GM21786 (cell line): ENCODE measurements at regions not wholly inside any gene's neighbourhood (a gene's known extent, or its start where the extent isn't known, plus 50 kb on each side); places are given as distances from the start of the nearest gene placed in this dataset.

Experiments
- ATAC-seq: cut with Tn5 transposase; IDR thresholded peaks from one replicate; pipeline ENCODE4 v1.9.1; 2021; ENCODE audit not compliant: unreplicated experiment

DNA sequence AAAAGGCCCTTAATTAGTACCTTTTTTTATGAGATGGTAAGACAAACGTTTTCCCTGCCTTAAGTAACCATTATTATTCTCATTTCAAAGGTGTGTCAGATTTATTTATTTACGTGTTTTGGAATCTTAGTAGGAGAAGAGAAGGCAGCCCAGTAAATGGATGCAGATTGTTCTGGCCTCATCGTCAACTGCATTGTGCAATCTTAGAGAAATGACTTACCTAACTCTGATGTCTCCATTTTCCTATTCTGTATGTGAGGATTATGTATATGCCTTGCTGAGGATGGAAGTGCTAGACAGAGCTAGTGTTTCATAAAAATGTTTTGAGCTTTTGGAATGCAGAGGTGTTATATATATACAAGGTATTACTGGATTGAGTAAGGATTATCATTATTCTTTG, 97.0 kb upstream of the JAG1 start:
- ATAC-seq, result no peak

DNA sequence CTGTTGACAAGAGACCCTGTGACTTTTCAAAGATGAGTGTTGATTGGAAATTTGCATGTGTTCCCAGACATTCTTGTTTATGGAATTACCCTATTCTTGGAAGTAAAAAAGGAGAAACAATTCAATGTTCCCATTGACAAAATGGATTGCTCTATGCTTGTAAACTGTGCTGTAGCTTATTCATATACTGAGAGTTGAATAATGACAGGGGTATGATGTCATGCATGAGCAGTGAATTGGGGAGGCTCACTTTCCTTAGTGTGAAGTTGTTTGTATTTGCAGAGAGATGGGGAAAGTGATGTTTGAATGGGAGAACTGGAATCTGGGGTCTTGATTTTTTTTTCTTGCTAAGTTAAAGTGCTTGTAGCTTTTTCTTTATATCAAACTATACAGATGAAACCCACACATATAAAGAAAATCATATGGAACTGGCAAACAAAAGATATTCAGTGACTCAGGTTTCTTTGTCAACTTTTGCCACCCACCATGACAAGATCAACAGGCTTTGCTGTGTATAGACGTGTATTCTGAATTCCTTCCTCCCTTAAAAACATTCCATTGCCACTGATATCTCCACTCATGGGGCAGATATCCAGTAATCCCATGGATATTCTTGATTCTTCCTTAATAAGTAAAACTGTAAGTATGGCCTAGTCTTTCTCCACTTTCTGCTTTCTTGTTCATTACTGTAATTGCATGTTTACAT, 97.8 kb upstream of the JAG1 start:
- no peak for ATAC-seq

DNA sequence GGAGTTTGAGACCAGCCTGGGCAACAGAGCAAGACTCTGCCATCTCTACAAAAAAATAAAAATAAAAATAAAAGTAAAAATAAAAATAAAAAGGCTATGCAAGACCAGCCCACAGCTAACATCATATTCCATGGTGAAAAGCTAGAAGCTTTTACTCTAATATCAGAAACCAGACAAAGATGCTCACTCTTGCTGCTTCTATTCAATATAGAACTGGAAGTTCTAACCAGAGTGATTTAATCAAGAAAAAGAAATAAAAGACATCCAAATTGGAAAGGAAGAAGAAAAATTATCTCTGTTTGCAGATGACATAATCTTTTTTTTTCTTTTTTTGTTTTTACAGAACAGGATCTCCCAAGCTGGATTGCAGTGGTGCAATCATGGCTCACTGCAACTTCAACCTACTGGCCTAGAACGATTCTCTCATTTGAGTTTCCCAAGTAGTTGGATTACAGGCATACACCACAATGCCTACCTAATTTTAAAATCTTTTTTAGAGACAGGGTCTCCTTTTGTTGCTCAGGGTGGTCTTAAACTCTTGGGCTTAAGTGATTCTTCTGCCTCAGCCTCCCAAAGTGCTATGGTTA, 100.7 kb upstream of the JAG1 start:
- ATAC-seq, result no peak

DNA sequence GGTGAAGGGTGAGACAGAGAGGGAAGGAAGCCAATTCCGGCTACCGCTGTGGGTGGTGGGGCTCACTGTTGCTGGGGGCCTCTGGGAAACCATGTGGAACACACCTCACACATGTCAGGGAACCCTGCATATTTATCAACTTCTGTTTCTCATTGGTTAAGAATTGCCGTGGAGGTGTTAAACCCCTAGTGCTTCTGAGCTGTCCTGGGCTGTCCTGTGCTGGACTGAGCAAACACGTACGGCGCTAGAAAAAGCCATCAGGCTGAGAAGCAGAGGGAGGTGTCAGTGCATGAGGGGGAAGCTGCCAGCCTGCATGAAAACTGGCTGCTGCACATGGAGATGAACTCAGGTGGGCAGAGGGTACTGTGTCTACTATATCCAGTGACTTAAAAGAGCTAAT, 103.9 kb upstream of the JAG1 start:
- no peak for ATAC-seq

DNA sequence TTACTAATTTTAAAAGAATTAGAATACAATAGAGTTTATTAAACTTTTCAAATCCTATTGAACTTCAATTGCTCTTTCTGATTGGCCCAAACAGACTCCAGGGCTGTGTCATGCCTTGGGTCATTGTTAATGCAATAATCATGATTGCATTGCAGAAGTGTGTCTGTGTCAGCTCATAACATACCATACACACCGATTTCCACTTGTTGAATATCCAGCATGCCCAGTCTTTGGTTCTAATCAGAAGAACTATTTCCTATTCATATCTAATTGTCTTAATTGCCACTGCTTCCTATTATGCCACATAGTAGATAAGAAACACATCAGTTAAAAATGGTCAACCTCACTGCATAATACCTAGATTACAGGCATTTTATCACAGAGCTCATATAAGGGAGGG, 106.1 kb upstream of the JAG1 start:
- ATAC-seq, result no peak

DNA sequence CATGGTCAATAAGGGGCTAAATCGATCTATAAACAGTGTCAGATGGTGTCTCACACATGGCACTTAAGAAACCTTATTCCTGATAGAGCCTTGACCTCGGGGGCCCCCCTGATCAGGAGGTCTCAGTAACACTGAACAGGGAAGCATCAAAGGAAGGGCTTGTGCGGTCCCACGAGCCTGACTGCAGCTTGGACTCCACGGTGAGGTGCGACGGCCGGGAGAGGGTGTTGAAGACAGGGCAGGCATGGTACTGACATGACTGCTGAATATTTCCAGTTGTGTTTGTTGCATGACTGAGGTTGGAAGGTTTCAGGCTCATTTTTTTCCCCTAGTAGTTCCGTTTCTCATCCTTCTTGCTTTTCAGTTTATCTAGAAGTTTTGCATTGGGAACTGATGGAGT, 107.1 kb upstream of the JAG1 start:
- ATAC-seq, result no peak

DNA sequence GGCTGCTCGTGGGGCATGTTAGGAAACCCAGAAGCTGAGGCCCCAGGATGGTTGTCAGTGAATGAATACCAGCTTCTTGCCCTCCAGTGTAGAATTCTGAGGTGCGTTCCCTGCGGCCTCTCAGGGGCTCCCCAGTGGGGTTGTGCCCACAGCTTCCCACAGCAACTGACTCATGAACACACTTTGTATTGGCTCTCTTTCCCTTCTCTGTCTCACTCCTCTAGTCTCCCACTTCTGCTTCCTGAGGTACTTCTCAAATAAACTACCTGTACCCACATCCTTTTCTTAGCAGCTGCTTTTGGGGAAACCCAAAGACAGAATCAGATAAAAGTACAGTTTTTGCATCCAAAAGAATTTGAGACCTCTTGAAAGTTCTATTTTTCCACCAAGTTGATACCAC, 107.7 kb upstream of the JAG1 start:
- ATAC-seq, result no peak

DNA sequence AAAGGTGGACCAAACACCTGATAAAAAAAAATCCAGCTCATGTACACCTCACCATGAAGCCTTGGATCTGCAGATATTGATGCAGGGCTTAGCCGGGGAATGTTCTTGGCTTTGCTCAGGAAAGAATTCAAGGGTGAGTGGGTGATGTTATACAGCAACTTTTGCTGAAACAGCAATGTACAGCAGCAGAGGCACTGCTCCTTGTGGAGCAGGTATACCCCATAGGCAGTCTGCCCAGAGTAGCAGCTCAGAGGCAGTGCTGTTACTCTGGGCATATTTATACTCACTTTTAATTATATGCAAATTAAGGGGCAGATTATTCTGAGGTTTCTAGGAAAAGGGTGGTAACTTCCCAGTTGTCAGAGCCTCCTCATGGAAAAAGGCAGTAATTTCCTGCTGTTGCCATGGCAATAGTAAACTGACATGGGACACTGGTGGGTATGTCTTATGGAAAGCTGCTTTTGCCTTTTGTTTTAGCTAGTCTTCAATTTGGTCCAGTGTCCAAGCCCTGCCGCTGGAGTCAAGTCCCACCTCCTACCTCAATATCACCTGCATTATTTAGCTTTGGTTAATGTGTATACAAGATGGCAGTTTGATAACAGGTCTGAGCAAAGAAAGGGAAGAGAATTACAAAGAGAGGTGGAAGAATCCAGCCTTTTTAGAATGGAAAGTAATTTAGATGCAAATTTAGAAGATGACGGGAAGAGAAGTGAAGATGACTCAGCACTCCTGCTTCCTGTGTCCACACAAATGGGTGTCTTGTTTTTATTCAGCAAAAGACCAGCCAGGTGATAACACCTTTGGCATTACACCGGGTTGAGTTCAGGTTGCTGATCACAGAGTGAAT, 110.1 kb upstream of the JAG1 start:
- ATAC-seq, result no peak

DNA sequence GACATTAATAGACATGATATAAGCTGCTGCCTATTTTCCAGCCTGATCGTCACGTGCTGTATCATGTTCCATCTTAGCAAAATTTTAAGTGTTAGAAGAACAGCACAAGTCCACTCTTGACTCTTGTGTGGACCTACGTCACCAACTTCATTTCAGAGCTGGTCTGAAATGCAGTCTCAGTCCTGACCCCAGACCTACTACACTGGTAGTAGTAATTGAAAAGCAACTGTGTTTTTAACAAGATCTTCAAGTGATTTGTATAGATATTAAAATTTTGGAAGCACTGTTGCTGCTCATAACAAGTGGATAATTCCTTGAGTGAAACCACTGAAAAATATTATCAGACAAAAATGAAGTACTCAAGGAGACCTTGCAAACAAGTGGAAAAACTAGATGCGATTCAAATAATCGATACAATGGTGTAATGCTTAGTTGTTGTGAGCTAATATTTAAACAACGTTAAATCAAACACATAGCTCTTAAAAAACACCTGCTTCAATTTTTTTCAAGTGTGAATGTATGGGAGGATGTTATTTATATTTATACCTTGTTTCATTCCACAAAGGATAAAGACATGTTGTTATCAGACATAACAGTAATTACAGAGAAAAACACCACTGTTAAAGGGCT, 110.9 kb upstream of the JAG1 start:
- ATAC-seq, result no peak

DNA sequence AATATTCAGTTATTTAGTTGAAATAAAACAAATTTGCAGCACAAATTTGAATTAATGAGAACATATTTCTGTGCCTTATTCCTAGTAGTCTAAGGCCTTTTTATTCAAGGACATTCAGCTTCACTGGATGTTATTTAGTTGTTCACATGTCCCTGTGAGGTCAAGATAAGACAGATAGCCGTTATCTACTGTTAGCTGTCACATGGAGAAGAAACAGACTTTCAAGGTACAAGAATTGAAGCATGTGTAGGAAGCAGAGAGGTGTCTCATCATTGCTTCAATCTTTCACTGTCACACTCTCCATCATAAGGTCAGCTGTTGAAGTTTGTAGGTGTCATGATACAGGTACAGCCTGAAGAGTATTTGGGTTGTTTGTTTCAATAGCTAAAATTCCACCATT, 112.9 kb upstream of the JAG1 start:
- ATAC-seq, result no peak

DNA sequence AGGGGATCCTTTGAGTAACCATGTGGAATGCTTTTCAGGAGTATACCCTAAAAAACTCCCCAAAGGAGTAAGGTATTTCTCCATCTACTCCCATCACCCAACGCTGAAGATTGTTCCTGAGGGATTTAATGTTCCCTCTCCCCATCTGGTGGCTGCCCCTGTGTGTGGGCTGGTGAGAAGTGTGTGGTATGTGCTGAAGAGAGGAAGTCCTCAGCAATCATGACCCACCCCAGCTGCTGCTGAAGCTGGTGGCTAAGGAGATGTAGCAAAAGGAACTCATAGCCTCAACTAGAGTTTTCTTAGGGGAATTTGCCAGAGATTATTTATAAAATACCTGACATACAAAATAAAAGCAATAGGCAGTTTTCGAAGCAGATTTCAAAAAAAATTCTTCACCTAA, 114.3 kb upstream of the JAG1 start:
- ATAC-seq, result no peak

DNA sequence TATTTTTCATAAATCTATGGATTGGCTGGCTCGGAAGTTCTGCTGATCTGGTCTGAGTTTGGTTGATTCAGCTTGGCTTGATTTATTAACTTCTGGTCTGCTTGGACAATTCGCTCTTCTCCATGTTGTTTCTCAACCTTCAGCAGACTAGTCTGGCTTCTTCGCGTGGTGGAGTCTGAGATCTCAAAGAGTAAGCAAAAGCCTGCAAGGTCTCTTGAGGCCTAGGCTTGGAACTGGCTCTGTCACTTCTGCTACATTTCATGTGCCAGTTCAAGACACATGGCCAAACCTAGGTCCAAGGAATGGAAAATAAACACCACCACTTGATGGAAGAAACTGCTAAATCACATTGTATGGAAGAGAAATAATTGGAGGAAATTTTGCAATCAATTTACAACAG, 115.1 kb upstream of the JAG1 start:
- no peak for ATAC-seq

DNA sequence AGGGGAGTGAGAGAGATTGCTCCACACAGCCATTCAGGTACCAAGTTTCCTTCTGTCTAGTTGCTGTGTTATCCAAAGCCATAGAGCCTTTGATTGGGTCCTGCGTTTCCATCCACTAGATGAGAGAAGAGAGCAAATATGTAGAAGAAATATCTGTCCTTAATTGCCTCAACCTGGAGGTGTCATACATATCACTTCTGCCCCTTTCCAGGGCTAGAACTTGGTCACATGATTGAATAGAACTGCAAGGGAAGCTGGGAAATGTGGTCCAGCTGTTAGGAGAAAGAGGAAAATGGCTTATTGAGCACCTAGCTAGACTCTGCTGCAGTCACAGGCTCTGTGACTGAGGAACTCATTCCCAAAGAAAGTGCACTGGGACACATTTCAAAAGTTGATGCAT, 115.6 kb upstream of the JAG1 start:
- no peak for ATAC-seq

DNA sequence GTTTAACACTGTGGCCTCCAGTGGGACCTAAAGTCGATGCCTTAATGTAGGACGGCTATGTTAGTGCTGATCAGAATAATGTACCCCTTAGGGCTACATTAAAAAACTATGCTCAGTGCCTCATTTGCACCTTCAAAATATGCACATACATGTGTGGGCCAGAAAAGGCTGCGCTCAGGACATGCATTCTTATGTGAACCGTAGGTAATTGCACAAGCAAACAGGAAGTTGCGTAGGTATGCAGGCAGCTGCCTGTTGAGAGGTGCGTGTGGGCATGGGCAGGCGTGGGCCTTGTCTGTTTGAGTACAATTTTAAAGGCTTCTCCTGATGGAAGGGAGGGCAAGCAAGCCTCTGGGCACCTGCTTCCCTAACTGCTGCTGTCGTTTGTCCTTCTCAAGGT, 116.2 kb upstream of the JAG1 start:
- ATAC-seq, result no peak

DNA sequence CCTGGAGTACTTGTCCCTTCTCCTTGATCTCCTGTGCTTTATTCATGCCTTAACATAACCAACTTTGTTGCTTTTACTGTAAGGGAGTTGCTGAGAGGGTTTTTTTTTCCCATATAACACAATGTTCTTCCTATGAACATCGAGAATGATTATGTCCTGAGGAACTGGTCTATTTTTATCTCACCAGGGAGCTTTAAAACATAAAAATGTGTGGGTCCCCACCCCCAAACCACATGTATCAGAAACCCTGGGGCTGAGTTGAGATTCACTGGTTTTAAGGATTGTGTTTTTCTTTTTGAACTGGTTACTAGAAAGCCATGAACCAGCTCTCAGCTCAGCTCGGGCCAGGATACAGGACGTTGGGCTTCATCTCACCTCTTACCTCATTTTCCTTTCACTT, 118.5 kb upstream of the JAG1 start:
- no peak for ATAC-seq

DNA sequence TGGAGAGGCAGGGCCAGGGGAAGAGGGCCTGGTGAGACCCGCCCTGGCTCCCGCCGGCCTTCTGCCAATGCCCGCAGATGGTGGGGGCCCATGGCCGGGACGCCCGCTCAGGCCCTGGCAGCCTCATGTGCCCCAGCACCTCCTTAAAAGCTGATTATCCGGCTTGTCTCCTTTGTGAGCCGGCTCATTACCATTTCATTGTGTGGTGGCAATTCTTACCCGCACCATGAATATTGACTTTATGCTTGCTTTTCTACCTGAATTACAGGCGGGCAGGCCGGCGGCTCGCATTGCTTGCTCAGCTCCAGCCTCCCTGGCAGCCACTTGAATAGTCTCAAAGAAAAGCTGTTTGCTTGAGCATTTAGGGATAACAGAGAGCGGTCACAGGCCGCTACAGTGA, 120.0 kb upstream of the JAG1 start:
- ATAC-seq, result no peak

DNA sequence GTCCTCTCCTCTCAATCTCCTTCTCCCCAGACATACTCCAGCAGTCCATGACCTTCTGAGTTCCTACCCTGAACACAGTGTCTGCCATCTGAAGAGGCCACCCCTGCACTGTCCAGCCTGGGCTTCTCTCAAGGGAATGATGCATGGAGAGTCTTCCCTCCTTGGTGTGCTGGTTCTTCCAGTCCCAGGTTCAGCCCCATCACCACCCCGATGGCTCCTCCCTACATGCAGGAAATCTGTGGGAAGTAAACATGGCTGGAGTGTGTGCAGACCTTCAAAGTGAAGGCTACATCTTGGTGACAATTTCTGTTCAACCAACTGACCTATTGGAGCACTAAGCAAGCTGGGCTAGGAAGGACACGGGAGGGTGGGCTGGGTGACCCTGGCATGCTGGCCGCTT, 121.0 kb upstream of the JAG1 start:
- no peak for ATAC-seq

DNA sequence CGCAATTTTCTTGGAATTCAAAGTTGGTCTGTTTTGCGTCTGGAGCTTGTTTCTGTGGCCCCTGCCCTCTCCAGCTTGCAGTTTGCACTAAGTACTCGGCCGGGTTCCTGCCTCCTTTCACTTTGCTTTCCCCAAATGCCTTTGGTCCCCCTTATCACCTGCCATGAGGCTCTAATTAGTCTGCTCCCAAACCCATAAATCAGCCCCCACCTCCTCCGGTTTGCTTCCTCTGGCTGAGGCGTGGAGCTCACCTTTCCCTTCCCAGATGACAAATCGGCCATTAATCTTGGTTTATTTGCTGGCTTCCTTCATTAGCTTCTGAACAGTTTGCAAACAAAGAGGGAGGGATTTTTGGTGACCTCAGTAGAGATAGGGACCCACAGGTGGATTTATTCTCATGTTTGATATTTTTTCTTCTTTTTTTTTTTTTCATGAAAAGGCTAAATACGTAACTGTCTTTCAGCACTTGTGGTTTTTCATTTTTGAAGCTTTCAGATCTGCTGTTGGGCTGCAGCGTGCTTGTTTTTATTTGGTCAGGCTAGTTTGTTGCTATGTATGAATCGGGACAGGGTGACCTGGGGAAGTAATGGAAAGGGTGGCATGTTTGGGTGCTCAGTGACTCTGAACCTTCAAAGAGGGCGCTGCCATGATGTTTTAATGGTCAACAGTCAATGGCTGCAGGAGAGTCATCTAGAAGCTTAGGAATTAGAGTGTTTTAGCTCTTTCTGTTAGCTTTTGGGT, 121.7 kb upstream of the JAG1 start:
- ATAC-seq, result no peak

DNA sequence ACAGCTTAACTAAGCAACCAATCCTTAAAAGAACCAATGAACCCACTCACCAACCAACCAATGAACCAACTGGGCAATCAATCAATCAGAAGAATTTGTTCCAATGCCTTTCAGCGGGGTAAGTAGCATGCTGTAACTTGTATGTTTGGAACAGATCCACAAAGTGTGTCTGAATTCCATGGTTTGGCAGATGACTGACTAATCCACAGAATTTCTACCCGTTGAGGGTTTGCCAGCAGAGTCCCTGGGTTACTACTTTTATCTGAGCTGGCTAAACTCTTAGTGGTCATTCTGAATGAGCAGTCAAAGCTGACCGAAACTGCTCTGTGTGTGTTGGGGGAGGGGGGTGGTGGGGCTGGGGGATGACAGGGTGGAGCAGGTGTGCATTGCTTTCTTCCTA, 125.0 kb upstream of the JAG1 start:
- no peak for ATAC-seq

DNA sequence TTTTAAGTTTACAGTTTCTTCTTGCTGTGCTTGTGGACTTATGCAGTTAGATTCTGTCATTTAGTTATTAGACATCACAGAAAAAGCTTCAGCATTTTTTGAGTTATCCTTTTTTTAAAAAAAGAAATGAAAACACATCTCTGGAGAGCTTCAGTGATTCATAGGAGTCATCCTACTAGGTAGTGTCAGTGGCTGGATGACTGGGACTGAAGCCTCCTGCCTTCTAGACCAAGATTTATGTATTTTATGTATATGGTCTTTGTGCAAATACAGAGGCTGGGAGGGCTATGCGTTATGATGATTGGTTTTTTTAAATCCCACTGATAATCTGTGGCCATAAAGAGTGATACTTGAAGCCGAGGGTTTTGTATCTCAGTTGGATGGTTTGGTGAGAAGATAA, 125.9 kb upstream of the JAG1 start:
- ATAC-seq, result no peak

DNA sequence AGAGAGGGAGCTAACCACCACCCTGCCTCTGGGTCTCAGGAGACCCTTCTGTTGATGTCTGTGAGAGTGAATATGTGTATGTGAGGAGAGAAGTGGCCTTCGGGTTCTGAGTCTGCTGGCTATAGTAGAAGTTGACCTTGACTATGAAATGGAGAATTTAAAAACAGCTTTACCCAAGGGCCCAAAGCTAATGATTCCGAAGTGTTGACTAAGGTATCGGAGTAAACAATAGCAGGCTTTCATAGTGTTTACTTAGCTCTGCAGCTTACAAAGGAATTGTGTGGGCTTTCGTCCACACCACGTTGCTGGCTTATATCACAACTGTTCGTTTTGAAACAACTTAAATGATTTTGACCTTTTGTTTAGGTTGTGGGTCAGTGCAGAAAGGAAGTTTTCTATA, 126.5 kb upstream of the JAG1 start:
- ATAC-seq, result no peak
